OCI-LY1 (cell line): ENCODE measurements at regions not wholly inside any gene's neighbourhood (a gene's known extent, or its start where the extent isn't known, plus 50 kb on each side); places are given as distances from the start of the nearest gene placed in this dataset.

Experiments
- CTCF ChIP-seq: fragments of 200-600 bp; sonication (generic), shearing (Covaris generic); IDR thresholded peaks from 2 replicates; pipeline ENCODE4 v1.5.1; 2017; ENCODE audit warnings: mild to moderate bottlenecking, antibody characterized with exemption, low read length, moderate library complexity, mixed read lengths
- EZH2 ChIP-seq: fragments of 200-600 bp; sonication (generic), shearing (Covaris generic); IDR thresholded peaks from 2 replicates; pipeline ENCODE4 v1.8.0; 2017; ENCODE audit warnings: borderline replicate concordance, mixed run types, mild to moderate bottlenecking, antibody characterized with exemption, low read length, moderate library complexity, mixed read lengths

- TF ChIP-seq CTCF (no peak), EZH2 (no peak)
These were observed 187.5 kb upstream of the HMHB1 start for GRCh38 chr5:143624465-143624864.
